ENCODE measurements at regions not wholly inside any gene's neighbourhood (a gene's known extent, or its start where the extent isn't known, plus 50 kb on each side); places are given as distances from the start of the nearest gene placed in this dataset.
"Not testable (repeated sequence)": the region's sequence is repeated elsewhere in the genome, so short reads cannot be mapped to it uniquely, and the experiment has no call there.

DNA sequence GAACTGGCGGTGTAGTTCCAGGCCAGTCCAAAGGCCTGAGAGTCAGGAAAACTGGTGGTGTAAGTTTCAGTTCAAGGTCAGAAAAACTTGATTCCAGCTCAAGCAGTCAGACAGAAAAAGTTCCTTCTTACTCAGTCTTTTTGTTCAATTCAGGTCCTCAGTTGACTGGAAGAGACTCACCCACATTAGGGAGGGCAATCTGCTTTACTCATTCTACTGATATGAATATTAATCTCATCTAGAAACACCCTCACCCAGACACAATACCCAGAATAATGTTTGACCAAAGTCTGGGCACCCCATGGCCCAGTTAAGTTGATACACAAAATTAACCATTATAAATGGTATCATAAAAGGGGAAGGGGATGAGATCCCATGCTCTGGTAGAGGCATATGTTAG lies 50.1 kb upstream of the LTA4H start:
- no peak for DNase-seq

- not testable (repeated sequence) for DNase-seq
These were observed 50.8 kb upstream of the LTA4H start for GRCh38 chr12:96086190-96086589.

DNA sequence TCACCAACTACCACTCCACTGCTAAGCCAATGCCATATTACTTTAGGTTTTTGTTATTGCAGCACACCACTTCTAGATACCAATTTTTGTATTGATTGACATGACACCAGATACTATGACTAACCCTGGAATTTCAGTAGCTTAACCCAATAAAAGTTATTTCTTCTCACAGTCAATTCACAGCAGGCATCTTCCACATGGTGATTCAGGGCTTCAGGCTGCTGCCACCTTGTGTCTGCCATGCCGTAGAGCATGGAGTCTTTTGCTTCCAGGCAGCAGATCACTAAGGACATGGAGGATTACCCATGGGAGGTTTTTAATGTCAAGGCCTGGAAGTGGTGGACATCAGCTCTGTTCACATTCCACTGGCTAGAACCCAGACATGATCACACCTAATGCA lies 56.4 kb upstream of the LTA4H start:
- no peak for DNase-seq

DNA sequence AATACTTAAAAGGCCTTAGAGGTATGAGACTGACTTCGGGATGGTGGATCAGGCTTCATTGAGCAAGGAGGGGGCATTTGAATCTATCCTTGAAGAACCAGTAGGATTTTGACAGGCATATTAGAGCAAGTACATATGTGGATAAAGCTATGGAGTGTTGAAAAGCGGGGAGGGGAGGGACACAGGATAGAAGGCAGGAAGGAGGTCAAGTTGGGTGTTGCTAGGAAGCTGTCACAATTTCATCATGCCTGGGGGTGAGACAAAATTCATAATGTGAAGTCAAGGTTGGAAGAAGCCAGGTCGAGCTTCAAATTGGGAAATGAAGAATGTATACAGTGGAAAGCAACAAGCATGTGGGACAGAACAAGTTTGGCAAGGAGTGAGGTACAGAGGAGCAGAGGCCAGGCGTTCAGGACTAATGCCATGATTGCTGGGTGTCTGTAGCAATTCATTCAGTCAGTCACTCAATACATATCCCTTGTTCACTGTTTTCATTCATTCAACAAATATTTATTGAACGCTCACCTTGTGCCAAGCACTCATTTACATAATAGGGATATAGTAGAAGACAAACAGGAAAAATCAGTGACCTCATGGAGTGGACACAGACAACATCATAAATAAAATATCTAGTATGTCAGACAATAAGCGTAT lies 58.3 kb upstream of the LTA4H start:
- DNase-seq = no peak

DNA sequence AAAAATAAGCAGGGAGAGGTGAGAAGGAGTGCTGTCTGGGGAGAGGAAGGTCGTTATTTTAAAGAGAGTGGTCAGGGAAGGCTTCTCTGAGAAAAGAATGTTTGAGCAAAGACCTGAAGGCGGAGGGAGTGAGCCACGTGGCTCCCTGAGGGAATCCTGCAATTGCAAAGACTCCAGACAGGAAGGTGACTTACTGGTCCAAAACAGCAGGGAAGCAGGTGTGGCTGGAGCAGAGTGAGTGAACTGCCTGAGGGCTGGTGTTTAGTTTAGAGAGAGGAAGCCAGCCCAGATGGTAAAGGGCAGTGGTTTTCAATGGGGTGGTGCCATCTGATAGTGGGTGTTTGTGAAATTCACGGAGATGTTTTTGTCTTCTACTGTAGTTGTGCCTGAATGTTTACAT lies 58.8 kb upstream of the LTA4H start:
- no peak for DNase-seq

DNA sequence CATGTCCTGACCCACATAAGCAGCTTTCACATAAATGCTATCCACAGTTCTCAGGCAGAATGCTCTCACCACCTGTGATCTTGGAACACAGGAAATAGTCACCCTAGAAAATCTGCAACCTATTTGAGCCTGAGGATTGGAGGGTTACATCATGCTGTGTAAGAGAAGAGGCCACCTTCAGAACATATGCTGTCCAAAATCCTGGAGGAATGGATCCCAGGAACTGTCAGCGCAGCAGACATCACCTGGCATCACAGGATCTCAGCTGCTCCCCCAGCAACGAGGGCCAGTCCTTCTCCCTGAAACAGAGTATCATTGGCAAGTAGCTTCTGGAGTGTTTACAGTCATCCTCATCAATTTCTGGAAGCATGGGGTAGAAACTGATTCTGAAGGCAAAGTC lies 63.2 kb upstream of the LTA4H start:
- DNase-seq = no peak

DNA sequence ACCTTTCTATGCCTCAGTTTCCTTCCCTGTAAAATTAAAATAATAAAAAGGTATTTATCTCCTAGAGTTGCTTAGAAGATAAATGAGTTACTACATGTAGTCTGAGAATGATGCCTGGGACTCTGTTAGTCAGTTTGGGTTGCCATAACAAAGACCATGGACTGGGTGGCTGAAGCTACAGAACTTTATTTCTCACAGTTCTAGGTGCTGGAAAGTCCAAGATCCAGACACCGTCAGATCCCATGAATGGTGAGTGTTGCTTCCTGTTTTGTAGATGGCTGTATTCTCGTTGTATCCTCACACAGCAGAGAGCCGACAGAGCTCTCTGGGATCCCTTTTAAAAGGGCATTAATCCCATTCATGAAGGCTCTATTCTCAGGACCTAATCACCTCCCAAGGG lies 64.0 kb upstream of the LTA4H start:
- DNase-seq = no peak

- DNase-seq = no peak
These were observed 64.6 kb upstream of the LTA4H start for GRCh38 chr12:96099986-96100385.

DNA sequence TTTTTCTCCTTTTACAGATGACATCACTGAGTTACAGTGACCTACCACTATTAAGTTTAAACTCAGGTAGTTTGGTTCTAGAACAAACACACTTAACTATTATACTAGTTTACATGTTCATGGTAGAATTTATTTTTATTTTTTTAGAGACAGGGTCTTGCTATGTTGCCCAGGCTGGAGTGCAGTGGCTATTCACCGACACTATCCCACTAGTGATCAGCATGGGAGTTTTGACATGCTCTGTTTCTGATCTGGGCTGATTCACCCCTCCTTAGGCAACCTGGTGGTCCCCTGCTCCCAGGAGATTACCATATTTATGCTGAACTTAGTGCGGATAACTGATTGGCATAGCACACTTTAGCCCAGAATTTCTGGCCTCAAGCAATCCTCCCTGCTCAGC lies 66.4 kb upstream of the LTA4H start:
- DNase-seq = no peak

- DNase-seq = no peak
These were observed 67.8 kb upstream of the LTA4H start for GRCh38 chr12:96103067-96103644.

DNA sequence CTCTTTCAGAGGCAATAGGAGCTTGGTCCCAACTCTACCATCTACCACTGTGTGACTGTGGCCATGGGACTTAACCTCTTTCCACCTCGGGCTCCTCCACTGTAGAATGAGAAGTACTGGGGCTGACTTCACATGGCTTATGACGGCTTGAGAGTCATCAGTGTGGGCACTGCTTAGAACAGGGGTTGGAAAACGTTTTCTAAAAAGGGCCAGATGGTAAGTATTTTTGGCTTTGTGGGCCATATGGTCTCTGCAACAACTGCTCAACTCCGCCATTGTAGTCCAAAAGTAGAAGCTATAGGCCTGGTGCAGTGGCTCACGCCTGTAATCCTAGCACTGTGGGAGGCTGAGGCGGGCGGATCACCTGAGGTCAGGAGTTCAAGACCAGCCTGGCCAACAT lies 69.2 kb upstream of the LTA4H start:
- DNase-seq = no peak

DNA sequence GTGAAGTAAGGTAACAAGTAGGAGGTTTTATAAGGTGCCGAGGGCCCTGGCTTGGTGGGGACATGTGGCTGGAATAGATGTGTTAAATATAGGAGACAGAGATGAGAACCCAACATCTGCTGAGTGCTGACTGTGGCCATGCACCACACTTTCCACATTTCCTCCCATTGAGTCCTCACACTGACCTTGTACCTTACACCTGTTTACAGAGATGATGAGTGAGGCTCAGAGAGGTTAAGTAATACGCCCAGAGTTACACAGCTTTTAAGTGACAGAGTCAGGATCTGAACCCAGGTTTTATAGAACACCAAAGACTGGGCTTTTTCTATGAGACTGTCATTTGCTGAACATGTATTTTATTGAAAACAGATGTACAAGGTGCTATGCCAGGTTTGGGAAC lies 70.8 kb upstream of the LTA4H start:
- DNase-seq = no peak

DNA sequence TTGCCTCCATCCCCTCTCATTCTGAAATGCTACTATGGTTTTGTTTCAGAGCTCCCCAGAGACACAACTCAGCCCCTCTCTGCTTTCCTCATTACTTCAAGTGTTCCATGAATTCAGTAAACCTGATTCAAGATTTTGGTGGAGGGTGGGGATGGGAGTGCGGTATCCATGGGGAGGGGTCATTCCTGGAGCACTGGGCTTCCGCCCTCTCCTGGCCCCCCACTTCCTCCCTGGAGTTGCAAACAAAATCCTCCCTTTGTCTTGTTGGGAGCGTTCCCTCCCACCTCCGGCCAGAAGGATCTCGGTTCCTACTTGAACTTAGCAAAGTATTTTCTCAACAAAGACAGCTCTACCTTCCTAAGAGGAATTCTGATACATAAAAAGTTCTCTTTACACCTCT lies 71.8 kb upstream of the LTA4H start:
- DNase-seq = no peak

DNA sequence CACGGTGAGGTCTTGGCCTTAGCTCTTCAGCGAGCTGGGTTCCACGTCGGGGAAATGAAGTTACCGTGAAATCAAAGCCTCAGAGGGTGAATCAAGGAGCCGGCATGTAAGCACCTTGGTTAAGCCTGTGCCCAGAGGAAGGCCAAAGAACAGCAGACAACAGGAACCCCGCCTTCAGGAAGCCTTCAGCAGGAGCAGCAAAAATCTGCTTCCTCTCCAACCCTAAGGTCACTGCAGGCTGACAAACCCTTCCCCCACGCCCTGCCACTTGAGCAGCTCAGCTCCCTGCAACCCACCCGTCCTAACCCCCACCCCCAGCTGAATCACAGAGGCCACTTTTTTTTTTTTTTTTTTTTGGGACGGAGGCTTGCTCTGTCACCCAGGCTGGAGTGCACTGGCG lies 72.9 kb upstream of the LTA4H start:
- peak; percentile 7 for DNase-seq

GRCh38 chr12:96108941-96109340 lies 73.6 kb upstream of the LTA4H start:
- not testable (repeated sequence) for DNase-seq

DNA sequence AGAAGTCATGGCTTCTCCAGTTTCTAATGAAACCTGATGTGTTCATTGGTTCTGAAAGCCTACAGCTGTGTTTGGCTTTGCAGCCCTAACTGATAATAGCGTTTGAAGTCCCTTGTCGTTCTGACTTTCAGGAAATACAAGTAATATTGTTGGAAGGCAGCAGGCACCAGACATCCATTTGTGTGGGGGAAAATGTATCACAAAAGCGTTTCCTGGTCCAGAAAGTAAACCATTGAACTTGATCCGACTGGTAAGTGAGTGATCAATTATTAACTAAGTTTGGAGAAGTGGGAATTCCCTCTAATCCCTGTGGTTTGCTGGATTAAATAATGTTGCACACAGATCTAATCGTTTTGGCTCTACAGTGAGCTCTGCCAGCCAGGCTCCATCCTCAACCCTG lies 77.3 kb upstream of the LTA4H start:
- DNase-seq = no peak

- DNase-seq = no peak
These were observed 76.7 kb upstream of the ELK3 start for GRCh38 chr12:96117460-96117859.

DNA sequence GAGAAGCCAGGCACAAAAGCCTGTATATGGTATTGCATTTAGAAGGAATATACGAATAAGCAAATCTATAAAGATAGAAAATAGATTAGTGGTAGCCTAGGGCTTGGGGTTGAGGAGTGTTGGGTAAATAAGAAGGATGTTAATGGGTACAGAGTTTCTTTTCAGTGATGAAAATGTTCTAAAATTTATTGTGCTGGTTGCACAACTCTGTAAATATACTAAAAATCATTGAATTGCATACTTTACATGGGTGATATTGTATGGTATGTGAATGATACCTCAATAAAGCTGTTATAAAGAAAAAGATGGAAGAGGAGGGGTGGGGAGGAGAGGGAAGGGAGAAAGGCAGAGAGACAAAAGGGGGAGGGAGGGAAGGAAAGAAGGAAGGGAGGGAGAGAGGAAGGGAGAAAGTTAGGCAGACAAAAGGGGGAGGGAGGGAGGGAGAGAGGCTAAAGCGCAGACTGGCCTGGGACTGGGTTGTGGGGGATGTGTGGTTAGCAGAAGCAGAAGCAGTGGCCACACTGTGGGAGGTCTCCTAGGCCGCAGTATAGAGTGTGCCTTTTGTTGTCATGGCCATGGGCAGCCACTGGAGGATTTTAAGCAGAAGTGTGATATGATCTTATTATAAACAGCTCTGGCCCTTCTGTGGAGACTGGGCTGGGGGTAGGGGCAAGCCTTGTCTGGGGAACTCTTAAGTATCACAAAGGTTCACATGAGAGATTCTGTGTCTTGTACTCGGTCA lies 73.6 kb upstream of the ELK3 start:
- DNase-seq = no peak

GRCh38 chr12:96121271-96121711 lies 72.9 kb upstream of the ELK3 start:
- DNase-seq = no peak

- DNase-seq = not testable (repeated sequence)
These were observed 65.9 kb upstream of the ELK3 start for GRCh38 chr12:96128292-96128691.

DNA sequence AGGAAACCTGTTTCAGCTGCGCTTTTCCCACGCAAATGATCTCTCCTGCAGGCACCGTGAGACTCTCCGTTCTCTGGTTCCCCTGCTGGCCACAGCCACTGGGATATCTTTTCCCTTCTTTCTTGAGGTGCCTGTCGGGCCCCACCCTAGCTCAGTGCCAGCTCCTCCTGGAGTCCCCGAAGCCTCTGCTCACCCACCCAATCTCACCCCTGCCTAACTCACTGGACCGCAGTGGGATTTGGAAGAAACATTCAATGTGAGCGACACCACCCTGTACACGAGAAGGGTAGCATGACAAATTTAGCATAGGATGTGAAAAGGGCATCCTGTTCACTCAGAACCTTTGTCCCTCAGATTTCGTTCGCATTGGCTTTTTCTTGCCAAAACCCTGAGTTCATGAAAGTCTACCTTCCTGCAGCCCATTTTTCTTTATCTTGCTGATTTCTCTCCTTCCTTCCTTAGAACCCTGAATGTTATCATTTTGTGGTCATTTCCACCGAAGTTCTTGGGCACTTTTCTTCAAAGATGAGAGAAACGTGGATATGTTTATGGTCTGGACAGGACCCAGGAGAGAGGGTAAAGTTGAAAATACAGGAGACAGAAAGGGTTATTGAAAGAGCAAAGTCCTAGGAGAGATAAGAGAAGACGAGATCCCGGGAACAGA lies 63.6 kb upstream of the ELK3 start:
- no peak for DNase-seq

DNA sequence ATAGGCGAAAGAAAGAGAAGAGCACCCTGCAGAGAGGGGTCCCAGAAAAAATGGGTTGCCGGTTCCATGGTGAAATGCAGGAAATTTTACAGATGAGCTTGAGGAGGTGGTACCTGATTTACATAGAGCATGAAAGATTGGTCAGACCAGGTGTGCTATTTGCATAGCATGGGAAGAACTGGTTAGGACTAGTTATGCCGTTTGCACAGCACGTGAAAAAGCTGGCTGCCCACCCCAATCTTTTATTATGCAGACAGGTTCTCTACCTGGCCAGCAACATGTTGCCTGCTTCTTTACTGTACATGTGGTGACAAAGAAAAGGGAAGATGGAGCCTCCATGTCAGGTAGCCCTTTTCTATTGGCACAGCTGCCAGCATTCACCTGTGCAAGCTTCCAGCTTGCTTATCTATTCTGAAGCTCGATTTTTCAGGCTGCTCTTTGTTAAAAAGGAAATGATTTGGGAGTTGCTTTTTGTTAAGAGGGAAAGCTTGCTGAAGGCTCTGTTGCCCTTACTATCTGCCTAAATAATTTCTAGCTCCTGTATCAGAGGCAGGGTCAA lies 62.9 kb upstream of the ELK3 start:
- no peak for DNase-seq

DNA sequence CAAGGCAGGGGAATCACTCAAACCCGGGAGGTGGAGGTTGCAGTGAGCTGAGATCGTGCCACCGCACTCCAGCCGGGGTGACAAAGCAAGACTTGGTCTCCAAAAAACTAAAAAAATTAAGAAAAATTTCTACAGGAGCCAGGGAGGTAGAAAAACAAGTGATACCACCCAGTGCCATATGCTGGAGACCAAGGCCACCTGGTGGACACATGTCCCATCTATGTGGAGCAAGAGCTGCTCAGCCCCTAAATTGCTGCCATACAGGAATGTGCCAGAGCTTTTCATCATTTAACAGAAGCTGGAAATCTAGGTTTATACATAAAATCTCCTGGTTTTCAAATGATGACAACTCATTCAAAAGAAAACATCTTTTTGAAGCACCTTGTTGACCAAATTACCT lies 61.4 kb upstream of the ELK3 start:
- DNase-seq = no peak

DNA sequence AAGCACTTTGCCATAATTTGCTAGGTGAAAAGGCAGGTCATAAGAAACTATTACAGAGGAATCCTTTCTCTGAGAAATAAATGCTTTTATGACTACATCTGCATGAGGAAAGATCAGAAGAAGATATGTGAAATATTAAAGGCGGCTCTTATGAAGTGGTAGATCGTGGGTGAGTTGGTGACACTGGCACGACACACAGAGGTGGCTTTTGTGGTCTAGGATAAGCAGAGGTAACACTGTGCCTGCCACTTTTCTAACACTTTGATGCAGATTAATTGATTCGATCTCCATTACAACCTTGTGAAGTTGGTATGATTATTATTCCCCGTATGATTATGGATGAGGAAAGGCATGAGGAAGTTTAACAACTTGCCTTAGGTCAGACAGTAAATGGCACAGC lies 60.0 kb upstream of the ELK3 start:
- DNase-seq = no peak

Measured in stimulated activated CD4-positive, alpha-beta T cell treated with anti-CD3 and anti-CD28 coated beads, Interleukin-12 subunit alpha, Interleukin-12 subunit beta, amount 100 ng/mL, for 4 hours (primary cell).